SK-N-MC (cell line): ENCODE measurements at regions not wholly inside any gene's neighbourhood (a gene's known extent, or its start where the extent isn't known, plus 50 kb on each side); places are given as distances from the start of the nearest gene placed in this dataset.

Experiments used
- EZH2 ChIP-seq: fragments of 200-600 bp; sonication (generic); IDR thresholded peaks from one replicate; pipeline ENCODE4 v1.6.1; 2017; ENCODE audit warnings: antibody characterized with exemption
- POLR2AphosphoS5 ChIP-seq: IDR thresholded peaks from 2 replicates; pipeline ENCODE4 v1.6.1; 2012; ENCODE audit warnings: mild to moderate bottlenecking, low read depth, low read length, borderline replicate concordance

DNA sequence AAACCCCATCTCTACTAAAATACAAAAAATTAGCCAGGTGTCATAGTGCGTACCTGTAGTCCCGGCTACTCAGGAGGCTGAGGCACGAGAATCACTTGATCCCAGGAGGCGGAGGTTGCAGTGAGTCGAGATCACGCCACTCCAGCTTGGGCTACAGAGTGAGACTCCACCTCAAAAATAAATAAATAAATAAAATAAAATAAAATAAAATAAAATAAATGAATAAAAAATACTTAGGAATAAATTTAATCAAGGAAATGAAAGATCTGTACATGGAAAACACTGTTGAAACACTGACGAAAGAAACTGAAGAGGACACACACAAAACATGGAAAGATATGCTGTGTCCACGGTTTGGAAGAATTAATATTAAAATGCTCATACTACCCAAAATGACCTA is 56.5 kb upstream of the ASPRV1 start:
- no peak for TF ChIP-seq EZH2
- TF ChIP-seq POLR2AphosphoS5 = no peak
